ENCODE measurements at regions not wholly inside any gene's neighbourhood (a gene's known extent, or its start where the extent isn't known, plus 50 kb on each side); places are given as distances from the start of the nearest gene placed in this dataset.

DNA sequence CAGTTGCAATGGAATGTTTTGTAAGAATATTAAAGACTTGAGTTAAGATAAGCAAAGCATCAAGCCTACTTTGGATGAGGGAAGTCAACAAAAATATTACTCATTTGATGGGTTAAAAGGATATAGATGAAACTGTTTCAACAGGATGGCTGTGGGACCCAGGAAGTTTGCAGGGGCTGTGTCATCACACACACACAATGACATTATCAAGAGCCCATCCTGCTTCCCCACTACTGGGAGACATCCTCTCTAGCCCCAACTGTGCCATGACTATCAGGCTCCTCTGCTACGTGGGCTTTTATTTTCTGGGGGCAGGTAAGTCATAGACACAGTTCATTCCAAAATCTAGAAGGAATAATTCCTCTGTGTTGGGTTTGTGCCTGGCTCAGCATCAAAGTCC is 78.8 kb upstream of the PRSS1 start:
- TF ChIP-seq EP300 (IDR thresholded peaks at IDR 0.05; ENCODE audit: low read depth) (no peak), CTCF (IDR thresholded peaks at IDR 0.05) (no peak), POLR2A (IDR thresholded peaks at IDR 0.05) (no peak)
